ENCODE measurements at regions not wholly inside any gene's neighbourhood (a gene's known extent, or its start where the extent isn't known, plus 50 kb on each side); places are given as distances from the start of the nearest gene placed in this dataset.

DNA sequence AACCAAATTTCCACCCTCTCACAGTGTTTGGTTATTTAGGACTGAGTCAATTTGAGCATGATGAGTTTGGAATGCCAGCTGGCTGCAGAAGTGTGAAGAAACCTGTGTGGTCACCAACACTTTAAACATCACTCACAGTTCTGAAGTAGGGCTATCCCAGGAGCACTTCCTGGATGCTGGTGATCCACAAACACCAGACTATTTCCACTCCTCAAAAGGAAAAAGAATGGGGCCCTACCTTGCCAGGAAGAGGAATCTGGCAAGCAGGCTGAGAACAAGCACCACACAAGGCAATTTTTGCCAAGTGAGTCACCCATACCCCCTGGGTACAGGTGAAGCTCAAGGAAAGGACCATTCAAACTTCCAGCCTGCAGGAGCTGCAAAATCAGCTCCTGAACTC lies 294.2 kb upstream of the PTGER4 start:
- no peak for DNase-seq (ENCODE audit: low read depth)

DNA sequence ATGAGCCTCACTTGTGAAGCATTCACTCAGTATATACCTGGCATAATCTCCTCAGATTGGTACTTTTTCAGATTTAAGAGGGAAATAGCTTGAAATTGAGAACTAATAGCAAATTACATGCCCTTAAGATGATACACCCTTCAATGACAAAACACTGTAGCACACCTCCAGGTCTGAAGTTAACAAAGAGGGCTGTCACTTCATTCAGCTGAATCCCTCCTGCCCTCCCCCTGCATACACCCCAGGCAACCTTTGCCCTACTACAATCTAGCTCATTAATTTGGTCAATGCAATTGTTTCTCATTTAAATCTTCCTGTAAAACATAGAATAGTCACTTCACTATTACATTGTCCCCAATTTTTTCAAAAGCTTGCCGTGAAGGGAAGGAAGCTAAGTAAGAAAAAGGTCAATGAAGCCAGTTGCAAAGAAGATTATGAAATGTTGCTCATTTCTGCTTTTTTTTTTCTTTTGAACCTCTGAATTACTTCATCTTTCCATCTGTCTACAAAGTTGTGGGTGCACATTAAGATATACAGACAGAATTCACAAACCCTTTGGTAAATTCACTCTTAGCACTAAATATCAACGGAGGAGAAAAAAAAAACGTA lies 294.8 kb upstream of the PTGER4 start:
- no peak for DNase-seq (ENCODE audit: low read depth)

DNA sequence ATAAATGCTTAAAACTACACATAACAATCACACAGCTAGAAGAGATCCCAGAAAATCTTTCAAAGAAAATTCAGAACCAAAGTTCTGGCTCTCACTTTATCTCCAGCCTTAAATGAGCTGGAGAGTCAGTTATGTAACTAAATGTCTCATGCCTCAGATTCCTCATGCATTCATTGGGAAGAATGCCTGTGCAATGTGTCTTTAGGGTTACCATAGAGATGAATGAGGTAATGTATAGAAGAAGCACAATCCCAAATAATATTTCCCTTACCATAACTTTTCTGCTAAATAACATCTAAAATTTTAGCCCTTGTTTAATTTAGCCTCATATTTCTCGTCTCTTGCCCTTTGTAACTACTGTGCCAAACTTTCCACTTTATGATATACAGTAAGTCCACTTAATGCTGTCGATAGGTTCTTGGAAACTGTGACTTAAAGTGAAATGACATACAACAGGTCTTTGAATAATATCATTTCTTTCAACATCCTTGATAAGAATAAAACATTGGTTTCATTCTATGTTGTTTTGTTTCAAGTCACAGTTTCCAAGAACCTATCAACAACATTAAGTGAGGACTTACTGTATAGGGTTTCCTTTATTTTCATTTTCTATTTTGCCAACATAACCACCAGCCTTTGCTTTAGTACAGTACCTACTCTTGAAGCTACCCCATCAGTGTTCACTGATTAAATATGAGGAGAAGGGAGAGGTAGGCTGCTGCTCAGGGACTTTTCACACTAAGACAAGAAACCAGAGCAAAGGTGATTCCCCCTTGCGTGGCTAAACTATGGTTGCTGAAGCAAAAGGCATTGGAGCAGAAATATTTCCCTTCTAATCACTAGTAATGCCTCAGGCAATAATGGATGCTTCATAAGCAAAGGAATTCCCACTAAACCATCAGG lies 295.7 kb upstream of the PTGER4 start:
- DNase-seq (ENCODE audit: low read depth) = no peak

DNA sequence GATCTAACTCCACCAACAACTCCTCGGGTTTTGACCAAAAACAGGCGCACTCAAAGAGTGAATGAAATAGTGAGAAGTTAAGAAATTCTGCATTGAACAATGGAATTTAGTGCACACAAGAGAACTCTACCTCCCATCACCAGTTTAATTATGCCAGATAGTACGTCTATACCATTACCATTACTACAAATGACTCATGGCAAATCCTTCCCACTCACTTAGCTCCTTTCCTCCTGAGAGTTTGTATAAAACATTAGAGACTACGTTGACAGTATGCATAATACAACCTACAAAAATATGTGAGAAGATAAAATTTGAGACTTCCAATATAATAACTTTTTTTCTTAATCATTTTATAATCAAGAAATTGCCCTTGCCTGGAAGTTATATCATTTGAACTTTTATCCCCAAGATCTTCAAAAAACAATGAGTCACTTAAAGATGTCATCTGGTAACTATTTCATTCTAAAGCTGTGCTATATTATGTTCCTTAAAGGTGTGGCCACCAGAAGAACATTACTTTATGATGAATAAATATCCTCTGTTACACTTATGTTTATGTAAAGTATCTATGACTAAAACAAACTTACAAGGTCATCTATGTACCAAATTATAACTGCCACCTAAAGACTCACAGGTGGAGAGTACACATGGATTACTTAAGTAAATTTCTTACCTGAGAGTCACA lies 297.9 kb upstream of the PTGER4 start:
- DNase-seq (ENCODE audit: low read depth) = no peak

DNA sequence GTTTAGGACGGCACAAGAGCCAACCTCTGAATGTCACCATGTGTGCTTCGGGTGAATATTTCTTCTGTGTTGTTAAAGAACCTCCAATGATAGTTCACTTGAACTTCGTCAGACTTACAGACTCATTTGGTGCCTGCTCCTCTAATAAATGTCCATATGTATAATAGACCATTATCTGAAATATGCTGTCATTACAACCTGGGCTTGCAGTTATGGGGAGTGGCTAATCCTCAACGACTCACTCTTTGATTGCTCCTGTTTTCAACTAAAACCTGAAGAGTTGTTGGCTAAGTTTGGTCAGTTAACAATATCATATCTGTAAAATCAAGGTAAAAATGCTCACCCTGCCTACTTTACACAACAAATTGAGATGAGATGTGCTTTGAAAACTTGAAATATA lies 298.7 kb upstream of the PTGER4 start:
- DNase-seq (ENCODE audit: low read depth) = no peak

DNA sequence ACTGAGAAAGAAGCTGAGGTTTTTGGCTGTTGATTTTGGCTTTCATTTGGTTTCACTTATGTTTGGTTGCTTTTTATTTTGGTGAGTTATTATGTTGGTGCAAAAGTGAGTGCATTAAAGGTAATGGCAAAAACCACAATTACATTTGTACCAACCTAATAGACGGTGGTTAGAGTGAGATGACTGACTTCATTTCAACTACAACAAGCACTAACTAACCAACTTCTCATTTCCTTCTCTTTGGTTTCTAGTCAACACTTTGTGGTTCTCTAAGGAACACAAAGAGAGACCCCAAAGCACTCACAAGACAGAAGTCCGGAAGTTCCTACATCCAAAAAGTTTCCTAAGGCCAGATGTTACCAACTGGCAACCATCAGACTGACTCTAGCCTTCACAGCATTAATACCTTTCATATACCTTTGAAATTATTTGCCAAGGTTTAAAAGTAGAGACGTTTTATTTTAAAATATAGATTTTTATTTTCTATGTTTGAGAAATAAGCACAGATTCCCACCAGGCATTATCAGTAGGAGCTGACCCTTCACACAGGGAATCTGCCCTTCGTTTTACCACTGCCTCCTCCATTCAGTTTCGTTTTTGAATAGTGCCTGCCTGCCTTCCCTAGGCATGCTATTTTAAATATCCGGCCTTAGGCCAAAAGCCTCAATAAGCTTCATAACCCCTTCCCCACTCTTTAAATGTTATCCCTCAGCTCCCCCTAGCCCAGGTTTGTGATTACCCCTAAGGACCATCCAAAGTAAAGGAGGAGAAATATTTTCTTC lies 301.1 kb upstream of the PTGER4 start:
- no peak for DNase-seq (ENCODE audit: low read depth)

DNA sequence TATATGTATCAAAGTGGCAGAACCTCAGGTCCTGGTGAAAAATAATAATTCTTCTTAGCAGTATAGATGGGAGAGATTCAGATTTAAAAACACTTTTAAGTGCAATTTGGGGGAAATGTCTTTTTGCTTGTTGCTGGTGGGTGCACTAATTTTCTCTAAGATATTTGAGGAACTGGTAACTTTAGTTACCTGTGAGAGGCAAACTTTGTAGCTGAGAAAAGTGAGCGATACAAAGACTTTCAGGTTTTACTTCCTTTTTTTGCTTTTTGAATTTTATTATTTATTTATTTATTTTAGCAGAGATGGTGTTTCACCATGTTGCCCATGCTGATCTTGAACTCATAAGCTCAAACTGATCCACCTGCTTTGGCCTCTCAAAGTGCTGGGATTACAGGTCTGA lies 303.1 kb upstream of the PTGER4 start:
- no peak for DNase-seq (ENCODE audit: low read depth)

DNA sequence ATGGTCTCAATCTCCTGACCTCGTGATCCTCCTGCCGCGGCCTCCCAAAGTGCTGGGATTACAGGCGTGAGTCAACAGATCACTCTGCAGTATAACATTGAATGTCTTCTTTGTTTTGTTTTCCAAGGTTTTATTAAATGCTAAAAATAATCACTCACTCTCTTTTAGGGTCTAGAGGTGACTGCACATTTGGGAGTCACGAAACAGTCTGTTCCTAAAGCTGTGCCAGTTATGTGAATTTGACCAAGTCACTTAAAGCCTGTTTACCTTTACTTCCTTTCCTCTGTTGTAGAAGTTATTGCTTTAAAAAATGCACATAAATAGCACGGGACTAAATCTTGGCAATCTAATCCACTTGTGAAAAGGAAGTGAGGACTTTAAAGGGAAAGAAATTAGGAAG lies 304.9 kb upstream of the PTGER4 start:
- no peak for DNase-seq (ENCODE audit: low read depth)

DNA sequence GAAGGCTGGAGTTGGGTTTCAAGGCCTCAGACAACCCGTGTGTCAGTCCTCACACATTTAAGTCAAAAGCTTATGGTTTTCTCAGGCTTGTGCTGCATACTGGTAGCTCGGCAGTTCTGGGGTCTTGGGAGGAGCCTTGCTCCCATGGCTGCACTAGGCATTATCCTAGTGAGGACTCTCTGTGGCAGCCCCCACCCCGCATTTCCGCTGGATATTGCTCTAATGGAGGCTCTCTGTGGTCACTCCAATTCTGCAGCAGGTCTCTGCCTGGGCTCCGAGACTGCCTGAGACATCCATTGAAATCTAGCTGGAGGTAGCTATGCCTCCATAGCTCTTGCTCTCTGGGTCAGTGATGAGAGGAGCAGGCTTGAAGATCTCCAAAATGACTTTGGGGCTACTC lies 311.5 kb upstream of the PTGER4 start:
- DNase-seq (ENCODE audit: low read depth) = no peak

DNA sequence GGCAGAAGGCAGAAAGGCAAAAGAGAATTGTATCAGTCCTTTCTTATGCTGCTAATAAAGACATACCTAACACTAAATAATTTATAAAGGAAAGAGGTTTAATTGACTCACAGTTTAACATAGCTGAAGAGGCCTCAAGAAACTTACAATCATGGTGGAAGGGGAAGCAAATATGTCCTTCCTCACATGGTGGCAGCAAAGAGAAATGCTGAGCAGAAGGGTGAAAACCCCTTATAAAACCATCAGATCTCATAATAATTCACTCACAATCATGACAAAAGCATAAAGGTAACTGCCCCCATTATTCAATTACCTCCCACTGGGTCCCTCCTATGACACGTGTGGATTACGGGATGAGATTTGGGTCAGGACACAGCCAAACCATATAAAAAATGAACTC lies 312.5 kb upstream of the PTGER4 start:
- DNase-seq (ENCODE audit: low read depth) = no peak

DNA sequence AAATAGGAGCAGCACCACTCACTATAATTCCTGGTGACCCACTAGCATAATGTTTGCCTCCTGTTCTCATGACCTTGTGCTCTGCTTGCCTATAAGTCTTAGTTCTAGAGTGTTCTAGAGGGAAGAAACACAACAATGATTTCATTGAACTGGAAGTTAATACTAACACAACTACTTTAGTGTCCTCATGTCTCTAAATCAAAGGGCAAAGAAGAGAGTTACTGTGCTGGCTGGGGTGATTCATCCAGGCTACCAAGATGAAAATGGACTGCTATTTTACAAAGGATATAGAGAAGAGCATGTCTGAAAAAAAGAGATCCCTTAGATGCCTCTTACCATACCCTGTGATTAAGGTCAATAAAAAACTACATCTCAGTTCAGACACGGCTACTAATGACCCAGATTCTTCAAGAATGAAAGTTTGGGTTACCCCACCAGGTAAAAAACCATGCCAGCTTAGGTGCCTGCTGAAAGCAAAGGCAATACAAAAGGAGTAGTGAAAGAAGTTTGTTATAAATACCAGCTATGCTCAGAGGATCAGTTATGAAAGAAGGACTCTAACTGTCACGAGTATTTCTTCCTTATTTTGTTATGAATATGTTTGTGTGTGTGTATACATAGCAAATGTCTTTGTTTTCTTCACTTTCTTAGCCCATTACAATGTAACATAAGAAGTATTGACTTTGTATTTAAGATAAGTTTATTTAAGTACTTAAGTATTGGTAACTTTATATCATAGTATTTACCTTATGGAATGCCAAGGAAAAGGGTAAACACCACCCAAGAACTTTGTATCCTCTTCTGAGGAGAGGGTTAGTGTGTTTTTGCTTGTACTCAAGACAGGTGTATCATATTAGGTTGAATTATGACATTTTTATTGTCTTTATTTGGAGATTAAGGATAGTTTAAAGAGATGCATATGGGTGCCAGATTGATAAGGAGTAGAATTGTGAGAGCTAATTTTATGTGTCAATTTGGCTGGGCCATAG lies 314.1 kb upstream of the PTGER4 start:
- no peak for DNase-seq (ENCODE audit: low read depth)

DNA sequence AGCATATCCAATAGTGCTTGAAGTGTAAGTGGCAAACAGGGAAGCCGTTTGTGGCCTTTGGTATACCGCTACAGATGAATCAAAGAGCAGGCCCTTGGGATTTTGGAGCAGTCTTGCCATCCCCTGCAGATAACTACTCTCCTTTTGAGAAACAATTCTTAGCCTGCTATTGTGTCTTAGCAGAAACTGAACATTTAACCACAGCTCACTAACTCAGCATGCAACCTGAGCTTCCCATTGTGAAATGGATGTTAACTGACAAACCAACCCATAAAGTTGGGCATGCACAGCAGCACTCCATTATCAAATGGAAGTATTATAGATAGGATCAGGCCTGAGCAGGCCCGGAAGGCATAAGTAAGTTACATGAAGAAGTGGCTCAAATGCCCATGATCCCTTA lies 315.3 kb upstream of the PTGER4 start:
- DNase-seq (ENCODE audit: low read depth) = no peak

DNA sequence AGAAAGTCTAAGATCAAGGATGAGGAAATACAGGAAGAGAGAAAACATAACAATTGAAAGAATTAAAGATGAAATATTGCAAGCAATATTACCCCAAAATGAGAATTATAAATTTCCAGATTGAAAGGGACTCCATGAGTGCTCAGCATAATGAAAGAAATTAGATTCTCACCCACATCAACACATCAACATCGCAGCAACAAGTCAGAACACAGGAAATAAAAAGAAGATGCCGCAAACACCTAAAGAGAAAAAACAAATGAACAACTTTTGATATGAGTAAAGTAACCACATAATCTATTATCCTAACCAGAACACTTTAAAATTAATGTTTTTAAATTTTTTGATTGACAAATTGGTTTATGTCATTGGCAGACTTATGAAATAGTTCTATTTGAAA lies 318.3 kb upstream of the PTGER4 start:
- no peak for DNase-seq (ENCODE audit: low read depth)

DNA sequence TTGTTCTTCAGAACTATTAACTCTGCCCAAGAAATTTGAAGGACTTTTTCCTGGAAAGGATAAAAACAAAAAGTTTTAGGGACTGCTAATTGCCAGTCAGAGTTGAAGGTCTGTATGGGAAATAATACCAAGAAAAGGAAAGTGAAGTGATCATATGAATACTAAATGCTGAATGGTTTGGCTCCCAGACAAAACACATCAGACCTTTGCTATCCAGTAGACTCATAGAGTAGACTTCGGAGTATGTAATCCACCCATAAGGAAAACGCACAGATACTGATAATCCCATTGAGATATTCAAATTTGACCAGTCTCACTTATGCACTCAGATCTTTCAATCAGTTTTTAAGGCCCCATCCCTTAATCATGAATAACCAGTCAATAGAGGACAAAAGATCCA lies 319.0 kb upstream of the PTGER4 start:
- DNase-seq (ENCODE audit: low read depth) = no peak

DNA sequence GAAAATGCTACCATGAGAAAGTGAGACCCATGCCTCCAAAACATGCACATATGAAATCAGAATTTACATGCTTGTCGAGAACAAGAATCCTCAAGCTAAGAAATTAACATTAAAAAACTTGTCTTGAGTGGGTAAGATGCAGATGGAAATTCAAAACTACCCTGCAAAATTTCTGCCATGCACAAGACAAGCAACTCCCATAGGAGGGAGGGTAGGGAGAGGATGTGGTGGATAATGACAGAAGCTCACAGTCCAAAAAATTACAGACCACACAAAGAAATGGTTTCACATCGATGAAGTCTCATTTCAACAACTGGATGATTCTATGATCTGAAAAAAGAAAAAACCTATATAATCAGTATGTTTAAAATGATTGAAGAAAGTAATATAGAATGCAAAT lies 319.9 kb upstream of the PTGER4 start:
- no peak for DNase-seq (ENCODE audit: low read depth)

DNA sequence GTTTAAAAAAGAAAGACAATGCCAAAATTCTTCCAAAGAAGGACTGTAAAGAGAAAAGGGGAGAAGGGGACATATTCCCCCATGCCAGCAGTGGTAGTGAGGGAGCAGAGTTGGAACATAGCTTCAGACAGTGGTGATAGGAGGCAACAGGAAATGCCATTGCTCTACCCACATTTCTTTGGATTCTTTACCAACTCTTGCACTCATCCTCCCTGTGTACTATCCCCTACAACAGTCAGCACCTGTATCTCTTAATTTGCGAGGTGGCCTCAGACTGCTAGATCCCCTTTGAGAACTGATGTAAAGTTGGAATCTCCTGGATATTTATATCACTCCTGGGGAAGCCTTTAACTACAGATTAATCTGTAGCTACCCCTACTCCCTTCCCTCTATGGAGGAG lies 320.6 kb upstream of the PTGER4 start:
- DNase-seq (ENCODE audit: low read depth) = no peak

DNA sequence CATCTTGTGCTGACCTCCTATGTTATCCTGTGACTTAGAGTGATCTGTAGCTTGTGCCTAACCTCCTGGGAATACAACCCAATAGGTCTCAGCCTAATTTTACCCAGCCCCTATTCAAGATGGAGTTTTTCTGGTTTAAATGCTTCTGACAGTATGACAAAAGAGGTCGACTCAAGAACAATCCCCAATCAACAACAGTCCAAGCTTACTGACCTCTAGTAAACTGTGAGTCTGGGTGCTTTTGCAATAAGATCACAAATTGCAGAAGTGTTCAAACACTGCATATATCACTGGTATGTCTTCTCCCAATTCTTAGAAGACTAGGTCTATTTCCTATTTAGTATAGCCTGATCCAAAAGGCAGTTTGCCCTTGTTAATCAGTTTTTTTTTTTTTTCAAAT lies 323.5 kb upstream of the PTGER4 start:
- DNase-seq (ENCODE audit: low read depth) = no peak

DNA sequence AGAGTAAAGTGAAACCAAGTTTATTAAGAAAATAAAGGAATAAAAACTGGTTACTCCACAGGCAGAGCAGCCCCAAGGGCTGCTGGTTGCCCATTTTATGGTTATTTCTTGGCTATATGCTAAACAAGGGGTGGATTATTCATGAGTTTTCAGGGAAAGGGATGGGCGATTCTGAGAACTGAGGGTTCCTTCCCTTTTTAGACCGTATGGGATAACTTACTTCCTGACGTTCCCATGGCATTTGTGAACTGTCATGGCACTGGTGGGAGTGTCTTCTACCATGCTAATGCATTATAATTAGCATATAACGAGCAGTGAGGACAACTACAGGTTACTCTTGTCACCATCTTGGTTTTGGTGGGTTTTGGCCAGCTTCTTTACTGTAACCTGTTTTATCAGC lies 323.9 kb upstream of the PTGER4 start:
- DNase-seq (ENCODE audit: low read depth) = no peak

DNA sequence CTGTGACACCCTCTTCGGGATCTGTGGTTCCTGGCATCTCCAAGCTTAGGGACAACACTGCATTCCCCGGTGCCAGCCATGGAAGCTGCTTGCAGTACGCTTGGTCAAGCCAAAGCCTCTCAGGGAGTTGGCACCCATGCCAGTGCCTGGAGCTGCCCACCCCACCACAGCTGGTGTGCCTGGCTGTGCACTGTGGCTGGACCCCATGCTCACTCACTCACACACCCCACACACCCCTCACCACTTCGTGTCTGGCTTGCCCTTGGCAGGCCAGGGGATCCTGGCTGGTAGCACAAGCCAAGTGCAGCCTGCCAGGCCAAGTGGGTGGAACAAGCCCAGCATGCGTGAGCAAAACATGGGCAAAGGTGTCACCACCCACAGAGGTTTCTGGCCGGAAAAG lies 324.5 kb upstream of the PTGER4 start:
- DNase-seq (ENCODE audit: low read depth) = no peak

DNA sequence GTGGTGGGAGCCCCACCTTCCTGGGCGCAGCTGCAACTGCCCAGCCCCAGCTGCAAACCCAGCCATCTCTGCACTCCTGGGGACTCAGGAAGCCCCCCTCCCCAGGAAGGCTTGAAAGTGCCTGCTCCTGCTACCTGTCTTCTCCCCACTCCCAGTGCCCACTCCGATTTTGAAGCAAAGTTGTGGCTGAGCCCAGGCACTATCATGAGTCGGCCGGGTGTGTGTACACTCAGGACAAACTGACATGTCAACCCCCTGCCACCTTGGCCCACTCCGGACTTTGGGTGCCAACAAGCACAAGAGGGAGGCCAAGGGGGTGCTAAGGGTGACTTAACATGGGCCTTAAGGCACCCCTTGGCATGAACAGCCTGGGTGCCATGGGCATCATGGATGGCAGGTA lies 325.5 kb upstream of the PTGER4 start:
- no peak for DNase-seq (ENCODE audit: low read depth)

DNA sequence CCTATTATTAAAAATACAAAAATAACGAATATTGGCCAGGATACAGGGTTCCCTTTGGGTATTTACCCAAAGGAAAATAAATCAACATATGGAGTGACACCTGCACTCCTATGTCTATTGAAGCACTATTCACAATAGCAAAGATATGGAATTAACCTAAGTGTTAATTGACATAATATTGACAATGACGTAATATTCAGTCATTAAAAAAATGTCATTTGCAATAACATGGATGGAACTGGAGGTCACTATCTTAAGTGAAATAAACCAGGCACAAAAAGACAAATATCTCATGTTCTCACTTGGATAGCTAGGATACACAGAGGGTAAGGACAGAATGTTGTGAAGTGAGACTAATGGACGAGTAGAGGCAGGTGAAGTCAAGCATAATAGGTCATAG lies 326.3 kb upstream of the PTGER4 start:
- no peak for DNase-seq (ENCODE audit: low read depth)

All from stimulated activated CD8-positive, alpha-beta memory T cell treated with anti-CD3 and anti-CD28 coated beads, Interleukin-15, amount 100 ng/mL, for 1 hour (primary cell).